OCI-LY3 (cell line): ENCODE measurements at regions not wholly inside any gene's neighbourhood (a gene's known extent, or its start where the extent isn't known, plus 50 kb on each side); places are given as distances from the start of the nearest gene placed in this dataset.

Source experiments
- H2AFZ ChIP-seq: fragments of 200-600, 300-600 bp; shearing (Covaris generic); 2 replicates; pipeline ENCODE4 v1.6.0; 2014; ENCODE audit warnings: antibody characterized with exemption, low read depth, low read length
- H3K27ac ChIP-seq: fragments of 200-600, 300-600 bp; sonication (generic); 2 replicates; pipeline ENCODE4 v1.5.1; 2014; ENCODE audit warnings: mild to moderate bottlenecking, low read length, moderate library complexity, mixed read lengths
- H3K27me3 ChIP-seq: fragments of 200-600, 300-600 bp; sonication (generic); 2 replicates; pipeline ENCODE4 v1.6.1; 2014; ENCODE audit warnings: low read depth, low read length, mixed read lengths
- H3K36me3 ChIP-seq: fragments of 200-600, 300-600 bp; sonication (generic); replicated peaks from 2 replicates; pipeline ENCODE3; 2014; ENCODE audit warnings: low read depth, low read length, mixed read lengths
- H3K4me1 ChIP-seq: fragments of 300-600, 200-600 bp; sonication (generic); 2 replicates; pipeline ENCODE4 v1.6.1; 2014; ENCODE audit warnings: low read length, mixed read lengths
- H3K4me2 ChIP-seq: fragments of 200-600, 300-600 bp; sonication (generic); 2 replicates; pipeline ENCODE4 v1.6.1; 2014; ENCODE audit warnings: low read length, mixed read lengths
- H3K4me3 ChIP-seq: fragments of 300-600, 200-600 bp; sonication (generic); 2 replicates; pipeline ENCODE4 v1.5.1; 2014; ENCODE audit warnings: antibody characterized with exemption, mild to moderate bottlenecking, low read length, moderate library complexity
- H3K79me2 ChIP-seq: fragments of 300-600, 200-600 bp; shearing (Covaris generic); 2 replicates; pipeline ENCODE4 v1.6.1; 2014; ENCODE audit warnings: mild to moderate bottlenecking, low read length, mixed read lengths
- H3K9ac ChIP-seq: fragments of 300-600, 200-600 bp; shearing (Covaris generic); 2 replicates; pipeline ENCODE4 v1.6.0; 2014; ENCODE audit warnings: mild to moderate bottlenecking, low read length, moderate library complexity
- H3K9me3 ChIP-seq: fragments of 200-600, 300-600 bp; shearing (Covaris generic); 2 replicates; pipeline ENCODE4 v1.6.1; 2014; ENCODE audit warnings: low read length, mixed read lengths; ENCODE audit not compliant: insufficient read depth
- H4K20me1 ChIP-seq: fragments of 200-600, 300-600 bp; sonication (generic); 2 replicates; pipeline ENCODE4 v1.6.1; 2016; ENCODE audit warnings: low read length, mixed read lengths; ENCODE audit not compliant: insufficient read depth
- EZH2phosphoT487 ChIP-seq: fragments of 200-600 bp; shearing (Covaris generic); IDR thresholded peaks from 2 replicates; pipeline ENCODE4 v1.6.1; 2018; ENCODE audit warnings: antibody characterized with exemption, mixed run types, low read depth
- TF ChIP-seq, protein P1 (sequence below): fragments of 200-600, 300-600 bp; sonication (generic); IDR thresholded peaks from 2 replicates; pipeline ENCODE4 v1.5.1; 2014; ENCODE audit warnings: antibody characterized with exemption, low read length, low read depth

DNA sequence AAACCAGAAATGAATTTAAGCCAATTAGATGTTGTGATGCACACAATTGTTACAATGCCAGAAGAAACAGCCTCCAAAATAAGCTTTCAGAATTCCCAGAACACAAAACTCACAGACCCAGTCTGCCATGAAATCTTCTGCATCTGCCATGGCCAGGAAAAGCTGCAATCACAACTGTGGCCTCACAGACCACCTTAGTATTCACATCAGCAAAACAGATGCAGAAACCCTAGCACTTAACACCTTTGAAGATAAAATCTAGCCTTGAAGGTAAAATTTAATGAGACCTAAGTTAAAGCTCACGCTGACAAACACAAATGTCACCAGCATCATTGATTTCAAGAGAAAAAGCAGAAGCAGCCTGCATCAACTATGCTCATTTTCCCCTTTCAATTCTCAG lies 566.8 kb upstream of the TMPRSS15 start:
- no peaks in the 10 kb centered on the region for H3K9me3 ChIP-seq
- H4K20me1 ChIP-seq: no peaks in the 10 kb centered on the region
- no peak overlapping the region for H3K4me3 ChIP-seq
- no peak overlapping the region for H2AFZ ChIP-seq
- no peaks in the 10 kb centered on the region for H3K27me3 ChIP-seq
- TF ChIP-seq EZH2phosphoT487: no peak
- TF ChIP-seq, protein P1, sequence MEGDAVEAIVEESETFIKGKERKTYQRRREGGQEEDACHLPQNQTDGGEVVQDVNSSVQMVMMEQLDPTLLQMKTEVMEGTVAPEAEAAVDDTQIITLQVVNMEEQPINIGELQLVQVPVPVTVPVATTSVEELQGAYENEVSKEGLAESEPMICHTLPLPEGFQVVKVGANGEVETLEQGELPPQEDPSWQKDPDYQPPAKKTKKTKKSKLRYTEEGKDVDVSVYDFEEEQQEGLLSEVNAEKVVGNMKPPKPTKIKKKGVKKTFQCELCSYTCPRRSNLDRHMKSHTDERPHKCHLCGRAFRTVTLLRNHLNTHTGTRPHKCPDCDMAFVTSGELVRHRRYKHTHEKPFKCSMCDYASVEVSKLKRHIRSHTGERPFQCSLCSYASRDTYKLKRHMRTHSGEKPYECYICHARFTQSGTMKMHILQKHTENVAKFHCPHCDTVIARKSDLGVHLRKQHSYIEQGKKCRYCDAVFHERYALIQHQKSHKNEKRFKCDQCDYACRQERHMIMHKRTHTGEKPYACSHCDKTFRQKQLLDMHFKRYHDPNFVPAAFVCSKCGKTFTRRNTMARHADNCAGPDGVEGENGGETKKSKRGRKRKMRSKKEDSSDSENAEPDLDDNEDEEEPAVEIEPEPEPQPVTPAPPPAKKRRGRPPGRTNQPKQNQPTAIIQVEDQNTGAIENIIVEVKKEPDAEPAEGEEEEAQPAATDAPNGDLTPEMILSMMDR: no peak
- no peak overlapping the region for H3K27ac ChIP-seq
- H3K4me2 ChIP-seq: no peak overlapping the region
- no peaks in the 10 kb centered on the region for H3K4me1 ChIP-seq
- H3K36me3 ChIP-seq: no peaks in the 10 kb centered on the region
- no peaks in the 10 kb centered on the region for H3K79me2 ChIP-seq
- H3K9ac ChIP-seq: no peak overlapping the region

- H3K36me3 ChIP-seq: no peaks in the 10 kb centered on the region
- H2AFZ ChIP-seq: no peak overlapping the region
- H3K27ac ChIP-seq: no peak overlapping the region
Observed at GRCh38 chr21:18970941-18971340, 567.4 kb upstream of the TMPRSS15 start.

DNA sequence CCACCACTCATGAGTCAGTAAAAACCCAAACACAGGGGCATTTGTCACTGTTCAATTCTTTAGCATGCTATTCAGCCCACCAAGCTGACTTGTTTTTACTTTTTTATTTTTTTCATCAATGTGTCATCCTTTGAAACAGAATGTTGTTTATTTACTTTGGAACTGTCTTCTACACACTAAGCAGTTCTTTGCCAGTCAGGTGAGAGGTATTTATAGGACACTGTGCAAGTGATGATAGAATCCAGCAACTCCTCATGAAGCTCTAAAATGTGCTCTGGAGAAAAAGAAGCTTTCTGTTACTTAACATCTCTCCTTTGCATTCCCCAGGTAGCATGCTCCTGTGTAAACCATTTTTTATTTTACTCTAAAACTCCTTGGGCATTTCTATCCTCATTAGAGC lies 582.0 kb upstream of the TMPRSS15 start:
- no peak overlapping the region for H3K9ac ChIP-seq
- no peaks in the 10 kb centered on the region for H4K20me1 ChIP-seq
- H3K27ac ChIP-seq: no peak overlapping the region
- H3K4me1 ChIP-seq: no peaks in the 10 kb centered on the region
- H2AFZ ChIP-seq: no peak overlapping the region
- no peaks in the 10 kb centered on the region for H3K36me3 ChIP-seq
- no peaks in the 10 kb centered on the region for H3K27me3 ChIP-seq
- H3K9me3 ChIP-seq: no peaks in the 10 kb centered on the region
- H3K4me2 ChIP-seq: no peak overlapping the region
- TF ChIP-seq, protein P1: no peak
- TF ChIP-seq EZH2phosphoT487: no peak
- H3K79me2 ChIP-seq: no peaks in the 10 kb centered on the region
- H3K4me3 ChIP-seq: no peak overlapping the region

More at GRCh38 chr21:18970941-18971340, 567.4 kb upstream of the TMPRSS15 start:
- H3K79me2 ChIP-seq: no peaks in the 10 kb centered on the region
- H3K27me3 ChIP-seq: no peaks in the 10 kb centered on the region
- no peaks in the 10 kb centered on the region for H4K20me1 ChIP-seq
- no peaks in the 10 kb centered on the region for H3K9me3 ChIP-seq
- no peak overlapping the region for H3K4me2 ChIP-seq
- TF ChIP-seq, protein P1: no peak
- TF ChIP-seq EZH2phosphoT487: no peak
- no peaks in the 10 kb centered on the region for H3K4me1 ChIP-seq
- H3K4me3 ChIP-seq: no peak overlapping the region
- no peak overlapping the region for H3K9ac ChIP-seq

DNA sequence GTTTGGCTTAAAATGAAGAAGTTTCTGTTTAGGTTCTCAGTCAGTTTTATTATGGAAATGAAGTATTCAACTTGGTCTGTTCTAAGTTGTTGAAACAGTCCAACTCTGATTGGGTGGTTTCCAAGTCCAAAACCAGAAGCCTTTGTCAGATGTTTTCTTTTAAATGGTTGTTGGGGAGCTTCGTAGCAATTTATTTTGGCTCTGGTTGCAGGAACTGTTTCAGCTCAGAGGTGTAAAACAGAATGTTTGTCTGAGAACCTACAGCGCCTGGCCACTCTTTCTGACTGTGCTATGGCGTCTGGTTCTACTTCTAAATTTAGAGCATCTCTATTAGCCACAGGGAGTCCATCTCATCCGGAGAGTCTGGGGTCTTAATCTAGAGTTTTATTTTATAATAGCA lies 582.6 kb upstream of the TMPRSS15 start:
- no peak overlapping the region for H3K27ac ChIP-seq
- H2AFZ ChIP-seq: no peak overlapping the region
- H4K20me1 ChIP-seq: no peaks in the 10 kb centered on the region
- H3K27me3 ChIP-seq: no peaks in the 10 kb centered on the region
- no peaks in the 10 kb centered on the region for H3K4me1 ChIP-seq
- H3K9ac ChIP-seq: no peak overlapping the region
- no peak overlapping the region for H3K4me2 ChIP-seq
- H3K9me3 ChIP-seq: no peaks in the 10 kb centered on the region
- no peak overlapping the region for H3K4me3 ChIP-seq
- TF ChIP-seq, protein P1: no peak
- no peak for TF ChIP-seq EZH2phosphoT487
- no peaks in the 10 kb centered on the region for H3K36me3 ChIP-seq
- H3K79me2 ChIP-seq: no peaks in the 10 kb centered on the region
